ENCODE measurements at regions not wholly inside any gene's neighbourhood (a gene's known extent, or its start where the extent isn't known, plus 50 kb on each side); places are given as distances from the start of the nearest gene placed in this dataset.

- no peak for DNase-seq (ENCODE audit: low spot score)
Measured at GRCh38 chr5:117942861-117943519, 1045.4 kb downstream of the DTWD2 start.

- DNase-seq (ENCODE audit: low spot score), result no peak
Measured at GRCh38 chr5:117893211-117893610, 1095.1 kb downstream of the DTWD2 start.

- no peak for DNase-seq (ENCODE audit: low spot score)
Measured at GRCh38 chr5:117892360-117892759, 1096.0 kb downstream of the DTWD2 start.

GRCh38 chr5:117889596-117889995 lies 1098.8 kb downstream of the DTWD2 start:
- no peak for DNase-seq (ENCODE audit: low spot score)

- DNase-seq (ENCODE audit: low spot score), result no peak
Measured at GRCh38 chr5:117888688-117889087, 1099.7 kb downstream of the DTWD2 start.

- no peak for DNase-seq (ENCODE audit: low spot score)
Measured at GRCh38 chr5:117881426-117882230, 1106.7 kb downstream of the DTWD2 start.

GRCh38 chr5:117880932-117881331 lies 1107.4 kb downstream of the DTWD2 start:
- no peak for DNase-seq (ENCODE audit: low spot score)

GRCh38 chr5:117877731-117878130 lies 1110.6 kb downstream of the DTWD2 start:
- DNase-seq (ENCODE audit: low spot score), result no peak

- no peak for DNase-seq (ENCODE audit: low spot score)
Measured at GRCh38 chr5:117872798-117873368, 1115.5 kb downstream of the DTWD2 start.

GRCh38 chr5:117869596-117869995 lies 1118.8 kb downstream of the DTWD2 start:
- no peak for DNase-seq (ENCODE audit: low spot score)

GRCh38 chr5:117863586-117864296 lies 1124.6 kb downstream of the DTWD2 start:
- DNase-seq (ENCODE audit: low spot score), result no peak

GRCh38 chr5:117860550-117860949 lies 1127.8 kb downstream of the DTWD2 start:
- DNase-seq (ENCODE audit: low spot score), result no peak

GRCh38 chr5:117859176-117859575 lies 1129.2 kb downstream of the DTWD2 start:
- no peak for DNase-seq (ENCODE audit: low spot score)

GRCh38 chr5:117856713-117857112 lies 1131.6 kb downstream of the DTWD2 start:
- DNase-seq (ENCODE audit: low spot score), result no peak

- no peak for DNase-seq (ENCODE audit: low spot score)
Measured at GRCh38 chr5:117837786-117838185, 1150.6 kb downstream of the DTWD2 start.

GRCh38 chr5:117833691-117834090 lies 1154.7 kb downstream of the DTWD2 start:
- no peak for DNase-seq (ENCODE audit: low spot score)

- no peak for DNase-seq (ENCODE audit: low spot score)
Measured at GRCh38 chr5:117829646-117830045, 1158.7 kb downstream of the DTWD2 start.

- no peak for DNase-seq (ENCODE audit: low spot score)
Measured at GRCh38 chr5:117813850-117814249, 1174.5 kb downstream of the DTWD2 start.

GRCh38 chr5:117812861-117813260 lies 1175.5 kb downstream of the DTWD2 start:
- DNase-seq (ENCODE audit: low spot score), result no peak

- no peak for DNase-seq (ENCODE audit: low spot score)
Measured at GRCh38 chr5:117809251-117809650, 1179.1 kb downstream of the DTWD2 start.

GRCh38 chr5:117805058-117805457 lies 1183.3 kb downstream of the DTWD2 start:
- DNase-seq (ENCODE audit: low spot score), result no peak

- no peak for DNase-seq (ENCODE audit: low spot score)
Measured at GRCh38 chr5:117803533-117803932, 1184.8 kb downstream of the DTWD2 start.

- no peak for DNase-seq (ENCODE audit: low spot score)
Measured at GRCh38 chr5:117801583-117801982, 1186.8 kb downstream of the DTWD2 start.

Measured in hematopoietic multipotent progenitor cell treated with erythropoietin and hydrocortisone succinate and interleukin-3 and kit ligand, for 17 days (in vitro differentiated cells).